ENCODE measurements at regions not wholly inside any gene's neighbourhood (a gene's known extent, or its start where the extent isn't known, plus 50 kb on each side); places are given as distances from the start of the nearest gene placed in this dataset.

DNA sequence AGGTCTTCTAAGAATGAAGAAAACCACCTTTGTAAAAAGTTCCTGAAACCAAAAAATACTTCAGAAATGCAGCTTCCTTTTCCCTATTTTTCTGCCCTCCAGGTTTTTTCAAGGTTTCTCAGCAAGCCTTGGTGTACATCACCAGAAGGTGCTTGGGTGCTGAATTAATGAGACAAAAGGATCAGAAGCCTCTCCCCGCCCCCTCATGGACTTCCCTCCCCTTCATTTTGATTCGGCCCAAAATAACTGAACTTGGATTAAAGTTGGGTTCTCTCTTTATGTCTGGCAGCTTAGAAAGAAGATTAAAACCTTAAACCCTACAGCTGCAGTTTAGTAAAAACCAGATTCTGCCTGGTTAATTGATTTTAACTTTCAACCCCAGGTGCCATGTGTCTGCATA is 121.7 kb upstream of the ERCC4 start:
- H3K9me3 ChIP-seq: no peaks in the 10 kb centered on the region
- no peak for TF ChIP-seq POLR2A (IDR thresholded peaks at IDR 0.05)
- TF ChIP-seq, protein P1, sequence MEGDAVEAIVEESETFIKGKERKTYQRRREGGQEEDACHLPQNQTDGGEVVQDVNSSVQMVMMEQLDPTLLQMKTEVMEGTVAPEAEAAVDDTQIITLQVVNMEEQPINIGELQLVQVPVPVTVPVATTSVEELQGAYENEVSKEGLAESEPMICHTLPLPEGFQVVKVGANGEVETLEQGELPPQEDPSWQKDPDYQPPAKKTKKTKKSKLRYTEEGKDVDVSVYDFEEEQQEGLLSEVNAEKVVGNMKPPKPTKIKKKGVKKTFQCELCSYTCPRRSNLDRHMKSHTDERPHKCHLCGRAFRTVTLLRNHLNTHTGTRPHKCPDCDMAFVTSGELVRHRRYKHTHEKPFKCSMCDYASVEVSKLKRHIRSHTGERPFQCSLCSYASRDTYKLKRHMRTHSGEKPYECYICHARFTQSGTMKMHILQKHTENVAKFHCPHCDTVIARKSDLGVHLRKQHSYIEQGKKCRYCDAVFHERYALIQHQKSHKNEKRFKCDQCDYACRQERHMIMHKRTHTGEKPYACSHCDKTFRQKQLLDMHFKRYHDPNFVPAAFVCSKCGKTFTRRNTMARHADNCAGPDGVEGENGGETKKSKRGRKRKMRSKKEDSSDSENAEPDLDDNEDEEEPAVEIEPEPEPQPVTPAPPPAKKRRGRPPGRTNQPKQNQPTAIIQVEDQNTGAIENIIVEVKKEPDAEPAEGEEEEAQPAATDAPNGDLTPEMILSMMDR (IDR thresholded peaks at IDR 0.05): no peak
- peaks cover 0 to 7% of the 10 kb centered on the region in 2 donors for H3K4me1 ChIP-seq
- intact Hi-C loops (cut with DNase I; ENCODE audit: low total_unique reads): no loop called here
- H3K27me3 ChIP-seq: no peaks in the 10 kb centered on the region
- H3K27ac ChIP-seq: no peak overlapping the region
- H3K36me3 ChIP-seq: no peaks in the 10 kb centered on the region
- H3K4me3 ChIP-seq: no peak overlapping the region
- no peak for DNase-seq

DNA sequence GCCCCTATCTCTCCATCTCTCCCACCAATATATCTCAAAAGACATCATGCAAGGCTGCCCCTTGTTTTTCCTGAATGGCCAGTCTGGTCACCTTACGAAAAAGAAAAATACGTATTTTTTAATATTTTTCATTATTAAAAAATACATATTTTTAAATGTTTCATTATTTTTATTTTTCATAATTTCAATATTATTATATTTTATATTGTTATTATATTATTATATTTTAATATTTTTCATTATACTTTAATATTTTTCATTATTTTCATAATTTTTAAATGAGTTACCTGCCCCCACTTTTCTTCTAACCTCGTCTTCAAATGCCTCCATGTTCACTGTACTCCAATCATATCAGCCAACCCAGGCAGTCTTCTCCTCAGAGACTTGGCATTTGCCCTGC is 116.0 kb upstream of the ERCC4 start:
- no peak overlapping the region for H3K27ac ChIP-seq
- H3K9me3 ChIP-seq: no peaks in the 10 kb centered on the region
- H3K4me1 ChIP-seq: no peaks in the 10 kb centered on the region
- no peaks in the 10 kb centered on the region for H3K27me3 ChIP-seq
- intact Hi-C loops (cut with DNase I; ENCODE audit: low total_unique reads): no loop called here
- TF ChIP-seq, protein P1 (IDR thresholded peaks at IDR 0.05): no peak
- TF ChIP-seq POLR2A (IDR thresholded peaks at IDR 0.05): no peak
- DNase-seq: no peak
- H3K4me3 ChIP-seq: no peak overlapping the region
- no peaks in the 10 kb centered on the region for H3K36me3 ChIP-seq

DNA sequence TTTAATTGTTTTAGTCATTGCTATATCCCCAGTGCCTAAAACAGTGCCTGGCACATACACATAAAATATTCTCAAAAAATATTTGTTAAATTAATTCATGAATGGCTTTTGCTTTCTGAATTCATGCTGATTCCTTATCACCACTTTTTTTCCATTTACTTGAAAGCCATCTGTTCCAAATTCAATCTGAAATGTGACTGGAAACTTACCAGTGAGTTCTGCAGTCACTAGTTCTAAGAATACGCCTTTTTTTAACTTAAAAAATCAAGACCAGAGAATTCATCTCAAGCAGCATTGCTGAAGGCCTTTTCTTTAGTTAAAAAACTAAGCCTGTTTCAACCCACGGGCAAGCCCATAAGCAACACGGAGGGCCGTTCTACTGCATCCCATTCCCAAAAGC is 114.0 kb upstream of the ERCC4 start:
- H3K9me3 ChIP-seq: no peaks in the 10 kb centered on the region
- intact Hi-C loops (cut with DNase I; ENCODE audit: low total_unique reads): no loop called here
- H3K4me1 ChIP-seq: no peaks in the 10 kb centered on the region
- no peak overlapping the region for H3K27ac ChIP-seq
- H3K27me3 ChIP-seq: no peaks in the 10 kb centered on the region
- H3K4me3 ChIP-seq: no peak overlapping the region
- no peak for TF ChIP-seq POLR2A (IDR thresholded peaks at IDR 0.05)
- TF ChIP-seq, protein P1 (IDR thresholded peaks at IDR 0.05): no peak
- DNase-seq: no peak
- no peaks in the 10 kb centered on the region for H3K36me3 ChIP-seq

DNA sequence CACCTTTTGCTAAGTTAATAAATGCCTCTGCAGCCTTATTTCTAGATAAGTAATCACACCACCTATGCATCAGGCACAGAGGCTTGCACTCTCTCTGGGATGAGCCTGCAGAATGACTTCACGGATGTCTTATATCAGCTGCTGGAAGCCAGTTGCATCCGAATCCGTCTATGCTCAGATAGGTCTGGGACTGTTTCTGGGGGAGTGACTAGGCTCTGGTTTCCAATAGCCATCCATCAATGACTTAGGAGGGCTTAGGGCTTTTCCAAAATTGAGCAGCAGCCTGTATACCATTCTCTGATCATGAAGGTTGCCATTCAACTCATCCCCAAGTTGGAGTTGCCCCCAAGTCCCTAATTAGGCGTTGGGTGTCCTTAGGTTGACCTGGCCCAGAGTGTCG is 113.3 kb upstream of the ERCC4 start:
- no peak overlapping the region for H3K4me3 ChIP-seq
- intact Hi-C loops (cut with DNase I; ENCODE audit: low total_unique reads): no loop called here
- no peaks in the 10 kb centered on the region for H3K4me1 ChIP-seq
- no peak for TF ChIP-seq POLR2A (IDR thresholded peaks at IDR 0.05)
- TF ChIP-seq, protein P1 (IDR thresholded peaks at IDR 0.05): no peak
- no peak for DNase-seq
- no peaks in the 10 kb centered on the region for H3K27me3 ChIP-seq
- no peaks in the 10 kb centered on the region for H3K36me3 ChIP-seq
- H3K27ac ChIP-seq: no peak overlapping the region
- H3K9me3 ChIP-seq: no peaks in the 10 kb centered on the region

DNA sequence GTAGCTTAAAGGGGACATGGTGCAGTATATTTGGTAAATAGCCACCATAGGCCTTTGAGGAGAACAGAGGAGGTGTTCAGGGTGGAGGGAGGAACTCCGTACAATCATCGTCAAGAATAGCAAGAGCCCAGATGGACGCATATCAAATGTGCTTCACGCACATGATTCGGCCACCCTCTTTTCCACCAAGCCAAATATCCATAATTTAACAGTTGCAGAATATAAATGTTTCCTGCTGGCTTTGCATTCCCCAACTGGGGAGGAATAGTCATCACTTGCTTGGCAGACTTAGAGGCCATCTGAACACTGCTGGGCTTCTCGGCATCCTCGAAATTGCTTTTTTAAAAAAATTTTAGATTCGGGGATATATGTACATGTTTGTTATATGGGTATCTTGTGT is 111.9 kb upstream of the ERCC4 start:
- TF ChIP-seq, protein P1 (IDR thresholded peaks at IDR 0.05): no peak
- TF ChIP-seq POLR2A (IDR thresholded peaks at IDR 0.05): no peak
- H3K27ac ChIP-seq: no peak overlapping the region
- no peak for DNase-seq
- H3K36me3 ChIP-seq: no peaks in the 10 kb centered on the region
- no peaks in the 10 kb centered on the region for H3K4me1 ChIP-seq
- H3K4me3 ChIP-seq: no peak overlapping the region
- intact Hi-C loops (cut with DNase I; ENCODE audit: low total_unique reads): no loop called here
- H3K9me3 ChIP-seq: no peaks in the 10 kb centered on the region
- H3K27me3 ChIP-seq: no peaks in the 10 kb centered on the region
